ENCODE measurements at regions not wholly inside any gene's neighbourhood (a gene's known extent, or its start where the extent isn't known, plus 50 kb on each side); places are given as distances from the start of the nearest gene placed in this dataset.

DNA sequence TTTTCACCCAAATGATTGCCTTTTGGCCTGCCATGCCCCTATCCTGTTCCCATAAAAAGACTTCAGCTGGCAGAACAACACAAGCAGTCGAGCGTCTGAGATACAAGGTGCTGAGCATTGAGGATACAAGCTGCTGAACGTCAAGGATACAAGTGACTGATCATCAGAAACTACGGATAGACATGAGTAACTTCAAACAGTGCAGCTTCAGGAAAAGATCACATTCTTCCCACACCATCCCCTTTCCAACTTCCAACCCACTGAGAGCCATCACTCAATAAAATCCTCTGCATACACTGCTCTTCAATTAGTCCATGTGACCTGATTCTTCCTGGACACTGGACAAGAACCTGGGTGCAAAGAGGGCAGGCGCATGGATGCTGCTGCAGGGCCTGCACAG lies 1198.9 kb downstream of the ROBO2 start:
- TF ChIP-seq, protein P1, sequence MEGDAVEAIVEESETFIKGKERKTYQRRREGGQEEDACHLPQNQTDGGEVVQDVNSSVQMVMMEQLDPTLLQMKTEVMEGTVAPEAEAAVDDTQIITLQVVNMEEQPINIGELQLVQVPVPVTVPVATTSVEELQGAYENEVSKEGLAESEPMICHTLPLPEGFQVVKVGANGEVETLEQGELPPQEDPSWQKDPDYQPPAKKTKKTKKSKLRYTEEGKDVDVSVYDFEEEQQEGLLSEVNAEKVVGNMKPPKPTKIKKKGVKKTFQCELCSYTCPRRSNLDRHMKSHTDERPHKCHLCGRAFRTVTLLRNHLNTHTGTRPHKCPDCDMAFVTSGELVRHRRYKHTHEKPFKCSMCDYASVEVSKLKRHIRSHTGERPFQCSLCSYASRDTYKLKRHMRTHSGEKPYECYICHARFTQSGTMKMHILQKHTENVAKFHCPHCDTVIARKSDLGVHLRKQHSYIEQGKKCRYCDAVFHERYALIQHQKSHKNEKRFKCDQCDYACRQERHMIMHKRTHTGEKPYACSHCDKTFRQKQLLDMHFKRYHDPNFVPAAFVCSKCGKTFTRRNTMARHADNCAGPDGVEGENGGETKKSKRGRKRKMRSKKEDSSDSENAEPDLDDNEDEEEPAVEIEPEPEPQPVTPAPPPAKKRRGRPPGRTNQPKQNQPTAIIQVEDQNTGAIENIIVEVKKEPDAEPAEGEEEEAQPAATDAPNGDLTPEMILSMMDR (IDR thresholded peaks at IDR 0.05; ENCODE audit: extremely low read depth in 1 of 2, insufficient read depth in 1 of 2, low read depth in 1 of 2, low read length in 2 of 2), result no peak
- TF ChIP-seq POLR2A (IDR thresholded peaks at IDR 0.05; ENCODE audit: low read depth, low read length), result no peak
- no peak for TF ChIP-seq POLR2AphosphoS5 (IDR thresholded peaks at IDR 0.05; ENCODE audit: insufficient read depth, low read depth, low read length)
- TF ChIP-seq, protein P2, sequence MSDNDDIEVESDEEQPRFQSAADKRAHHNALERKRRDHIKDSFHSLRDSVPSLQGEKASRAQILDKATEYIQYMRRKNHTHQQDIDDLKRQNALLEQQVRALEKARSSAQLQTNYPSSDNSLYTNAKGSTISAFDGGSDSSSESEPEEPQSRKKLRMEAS (IDR thresholded peaks at IDR 0.05; ENCODE audit: insufficient read depth, insufficient read length), result no peak
- no peak for TF ChIP-seq EZH2 (IDR thresholded peaks at IDR 0.05; ENCODE audit: borderline replicate concordance, low read depth, low read length, severe bottlenecking)
- no peak for TF ChIP-seq JUN (IDR thresholded peaks at IDR 0.05; ENCODE audit: borderline replicate concordance, insufficient read depth, insufficient read length, low read depth)
- TF ChIP-seq MYC (IDR thresholded peaks at IDR 0.05; ENCODE audit: low read depth, low read length), result no peak

Data from endothelial cell of umbilical vein (primary cell).